NT2/D1 (cell line): ENCODE measurements at regions not wholly inside any gene's neighbourhood (a gene's known extent, or its start where the extent isn't known, plus 50 kb on each side); places are given as distances from the start of the nearest gene placed in this dataset.

Source experiments
- DNase-seq: peaks from one replicate; pipeline ENCODE4 v3.0.0-alpha.2; 2011; ENCODE audit warnings: low read depth, low spot score
- H3K27me3 ChIP-seq: 2 replicates; pipeline ENCODE4 v1.6.0; 2011; ENCODE audit warnings: mild to moderate bottlenecking; ENCODE audit not compliant: insufficient read length, insufficient read depth
- H3K36me3 ChIP-seq: 2 replicates; pipeline ENCODE4 v1.6.1; 2011; ENCODE audit warnings: mild to moderate bottlenecking, low read length, mixed read lengths; ENCODE audit not compliant: insufficient read depth, insufficient read length
- H3K4me1 ChIP-seq: 2 replicates; pipeline ENCODE4 v1.5.1; 2011; ENCODE audit not compliant: insufficient read depth, insufficient read length
- H3K4me3 ChIP-seq: 2 replicates; pipeline ENCODE4 v1.5.1; 2011; ENCODE audit warnings: low read depth; ENCODE audit not compliant: insufficient read length
- H3K9ac ChIP-seq: 2 replicates; pipeline ENCODE4 v1.6.0; 2011; ENCODE audit warnings: low read depth; ENCODE audit not compliant: insufficient read length
- H3K9me3 ChIP-seq: 2 replicates; pipeline ENCODE4 v1.5.1; 2011; ENCODE audit warnings: mild to moderate bottlenecking, low read length; ENCODE audit not compliant: insufficient read depth
- SUZ12 ChIP-seq: IDR thresholded peaks from 2 replicates; pipeline ENCODE4 v1.6.1; 2011; ENCODE audit not compliant: insufficient read length, insufficient read depth; ENCODE audit errors: extremely low read depth
- YY1 ChIP-seq: IDR thresholded peaks from 2 replicates; pipeline ENCODE4 v1.6.1; 2011; ENCODE audit not compliant: insufficient read length, insufficient read depth
- ZNF274 ChIP-seq: IDR thresholded peaks from 2 replicates; pipeline ENCODE4 v1.6.1; 2011; ENCODE audit warnings: mild to moderate bottlenecking, low read depth, low read length

DNA sequence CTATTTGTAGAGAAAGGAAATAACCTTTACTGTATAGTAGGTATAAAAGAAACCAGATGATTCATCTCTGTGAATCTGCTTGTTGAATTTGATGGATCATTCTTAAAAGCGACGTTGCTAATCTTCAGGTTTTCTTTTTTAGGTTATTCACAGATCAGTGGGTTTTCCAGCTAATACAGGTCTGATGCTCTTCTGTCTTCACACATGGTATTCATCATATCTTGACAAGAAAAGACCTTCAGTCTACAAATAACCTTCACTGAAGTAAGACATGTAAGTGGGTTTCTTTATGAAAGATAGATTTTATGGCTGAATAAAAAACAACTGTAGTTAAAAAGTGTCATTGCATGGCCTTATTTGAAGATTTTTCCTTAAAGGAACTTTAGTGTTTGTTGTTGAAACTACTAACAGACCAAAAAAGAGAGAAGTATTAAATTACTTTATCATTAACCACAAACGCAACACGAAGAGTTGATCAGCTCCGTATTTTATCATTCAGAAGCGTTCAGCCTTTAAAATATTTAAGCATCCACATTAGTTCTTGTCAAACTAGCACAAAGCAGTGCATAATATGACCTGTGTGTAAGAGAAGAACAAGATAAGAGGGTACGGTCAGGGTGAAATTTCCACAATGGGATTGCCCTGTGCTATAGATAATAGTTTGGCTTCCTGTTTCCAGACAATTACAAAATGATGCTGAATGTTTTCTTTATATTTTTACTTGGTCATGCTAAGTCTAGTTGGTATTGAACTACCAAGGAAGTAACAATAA is 299.5 kb downstream of the MZT1 start:
- DNase-seq = no peak
- Histone ChIP-seq H3K4me3 (no peak overlapping the region), H3K9ac (no peak overlapping the region), H3K4me1 (no peaks in the 10 kb centered on the region), H3K9me3 (no peaks in the 10 kb centered on the region), H3K36me3 (no peaks in the 10 kb centered on the region), H3K27me3 (no peaks in the 10 kb centered on the region)
- TF ChIP-seq ZNF274 (no peak), YY1 (no peak)

DNA sequence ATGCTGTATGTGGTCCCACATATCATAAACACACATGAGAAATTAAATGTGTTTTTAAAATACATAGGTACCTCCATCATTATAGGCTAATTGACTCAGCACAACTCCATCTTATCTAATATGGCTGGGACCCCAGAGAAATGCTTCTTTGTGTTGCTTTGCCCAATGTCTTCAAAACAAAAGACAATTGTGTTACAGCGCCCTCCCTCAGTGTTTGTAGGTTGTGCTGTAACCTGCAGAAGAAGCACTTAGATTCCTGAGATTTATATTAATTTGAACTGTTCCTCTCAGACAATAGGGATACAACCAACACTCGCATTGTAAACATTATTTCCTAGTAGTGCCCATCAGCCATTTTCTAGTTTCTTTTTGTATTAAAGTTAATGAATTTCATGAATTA is 303.4 kb downstream of the MZT1 start:
- TF ChIP-seq SUZ12 (no peak), YY1 (no peak), ZNF274 (no peak)
- no peak overlapping the region for H3K4me3 ChIP-seq

DNA sequence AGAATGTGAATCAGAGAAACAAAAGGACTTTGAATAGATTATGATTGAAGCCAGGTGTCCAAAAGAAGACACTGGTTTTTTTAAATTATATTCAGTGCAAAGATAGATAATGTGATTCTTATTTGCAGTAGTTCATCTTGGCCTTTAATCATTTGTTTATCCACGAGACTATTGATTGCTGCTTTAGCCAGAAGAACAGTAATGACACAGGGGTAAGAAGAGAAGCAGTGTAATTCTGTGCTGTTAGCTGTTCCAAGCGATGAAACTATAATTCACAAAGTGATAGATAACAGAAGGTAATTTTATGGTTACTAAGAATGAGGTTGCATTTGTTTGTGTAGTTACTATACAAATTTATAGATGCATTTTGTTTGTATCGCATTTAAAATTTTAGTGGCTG is 311.6 kb downstream of the MZT1 start:
- no peaks in the 10 kb centered on the region for H3K36me3 ChIP-seq
- TF ChIP-seq ZNF274 = no peak
- no peak overlapping the region for H3K4me3 ChIP-seq
- DNase-seq = no peak
- H3K9me3 ChIP-seq = no peaks in the 10 kb centered on the region
- H3K9ac ChIP-seq = no peak overlapping the region
- no peaks in the 10 kb centered on the region for H3K27me3 ChIP-seq
- no peaks in the 10 kb centered on the region for H3K4me1 ChIP-seq

More for the DNA sequence above, 303.4 kb downstream of the MZT1 start:
- no peak for DNase-seq
- Histone ChIP-seq H3K9me3 (no peaks in the 10 kb centered on the region), H3K27me3 (no peaks in the 10 kb centered on the region), H3K9ac (no peak overlapping the region), H3K4me1 (no peaks in the 10 kb centered on the region), H3K36me3 (no peaks in the 10 kb centered on the region)

DNA sequence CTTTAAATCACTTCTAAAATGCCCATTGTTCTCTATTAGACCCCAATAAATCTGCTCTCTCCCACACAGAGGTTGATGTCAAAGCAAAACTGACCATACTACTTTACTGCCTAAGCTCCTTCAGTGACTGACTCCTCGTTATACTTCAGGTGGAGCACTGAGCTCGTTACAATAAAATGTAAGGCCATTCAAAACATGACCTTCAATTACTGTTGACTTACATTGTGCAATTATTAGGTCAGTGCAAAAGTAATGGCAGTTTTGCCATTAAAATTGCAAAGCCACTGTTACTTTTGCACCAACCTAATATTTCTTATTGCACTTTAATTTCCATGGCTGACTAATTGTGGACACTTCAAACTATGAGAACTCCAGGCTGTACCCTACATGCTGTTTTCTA is 314.9 kb downstream of the MZT1 start:
- no peaks in the 10 kb centered on the region for H3K9me3 ChIP-seq
- no peak for DNase-seq
- H3K9ac ChIP-seq = no peak overlapping the region
- TF ChIP-seq SUZ12 (no peak), ZNF274 (no peak), YY1 (no peak)
- no peaks in the 10 kb centered on the region for H3K27me3 ChIP-seq
- no peak overlapping the region for H3K4me3 ChIP-seq
- no peaks in the 10 kb centered on the region for H3K4me1 ChIP-seq
- H3K36me3 ChIP-seq = no peaks in the 10 kb centered on the region

DNA sequence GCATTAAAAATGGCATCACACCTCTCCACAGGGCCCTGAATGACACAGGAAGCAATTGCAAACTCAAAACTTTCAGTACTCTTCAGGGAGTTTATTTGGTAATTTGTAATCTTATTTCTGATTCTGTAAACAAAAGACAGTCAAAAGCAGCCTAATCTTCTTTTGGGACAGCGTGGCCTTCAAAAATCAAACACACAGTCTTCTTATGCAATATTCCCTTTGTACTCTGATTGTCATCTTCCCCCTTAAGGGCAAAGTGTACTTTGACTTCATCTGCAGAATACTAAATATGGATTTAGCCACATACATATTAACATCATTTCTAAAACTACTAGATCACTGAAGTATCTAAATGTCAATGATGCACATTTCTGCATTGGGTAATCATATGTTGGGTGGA is 322.0 kb downstream of the MZT1 start:
- no peaks in the 10 kb centered on the region for H3K4me1 ChIP-seq
- DNase-seq = no peak
- H3K9ac ChIP-seq = no peak overlapping the region
- no peak overlapping the region for H3K4me3 ChIP-seq
- no peaks in the 10 kb centered on the region for H3K27me3 ChIP-seq
- TF ChIP-seq YY1 (no peak), ZNF274 (no peak), SUZ12 (no peak)
- H3K36me3 ChIP-seq = no peaks in the 10 kb centered on the region
- no peaks in the 10 kb centered on the region for H3K9me3 ChIP-seq

DNA sequence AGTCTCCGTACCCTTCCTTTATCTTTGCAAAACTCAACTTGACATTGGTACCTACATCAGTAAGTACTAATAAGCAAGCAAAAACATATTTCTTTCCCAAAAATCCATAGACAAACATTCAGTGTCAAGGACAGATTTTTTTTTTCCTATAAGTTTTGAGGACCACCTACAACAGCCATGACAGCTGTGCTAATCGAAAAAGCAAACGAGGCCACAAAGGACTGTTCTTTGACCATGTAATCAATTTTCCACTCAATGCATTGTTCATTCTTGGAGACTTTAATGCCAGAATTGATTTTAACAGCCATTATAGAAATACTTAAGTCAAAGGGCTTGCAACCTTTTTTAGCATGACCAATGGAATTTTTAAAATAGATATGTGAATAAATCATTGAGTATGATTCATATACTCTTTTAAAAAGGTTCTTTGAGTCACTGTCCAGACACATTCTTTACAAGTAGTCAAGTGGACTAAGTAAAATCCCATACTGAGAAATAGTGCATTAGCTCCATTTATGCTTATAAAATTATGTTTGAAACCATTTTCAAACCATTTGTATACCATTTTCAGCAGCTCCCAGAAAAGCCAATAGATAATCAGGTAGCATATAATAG is 323.9 kb downstream of the MZT1 start:
- Histone ChIP-seq H3K4me3 (no peak overlapping the region), H3K36me3 (no peaks in the 10 kb centered on the region), H3K27me3 (no peaks in the 10 kb centered on the region), H3K4me1 (no peaks in the 10 kb centered on the region), H3K9ac (no peak overlapping the region), H3K9me3 (no peaks in the 10 kb centered on the region)
- TF ChIP-seq ZNF274 = no peak
- no peak for TF ChIP-seq SUZ12
- TF ChIP-seq YY1 = no peak
- no peak for DNase-seq

DNA sequence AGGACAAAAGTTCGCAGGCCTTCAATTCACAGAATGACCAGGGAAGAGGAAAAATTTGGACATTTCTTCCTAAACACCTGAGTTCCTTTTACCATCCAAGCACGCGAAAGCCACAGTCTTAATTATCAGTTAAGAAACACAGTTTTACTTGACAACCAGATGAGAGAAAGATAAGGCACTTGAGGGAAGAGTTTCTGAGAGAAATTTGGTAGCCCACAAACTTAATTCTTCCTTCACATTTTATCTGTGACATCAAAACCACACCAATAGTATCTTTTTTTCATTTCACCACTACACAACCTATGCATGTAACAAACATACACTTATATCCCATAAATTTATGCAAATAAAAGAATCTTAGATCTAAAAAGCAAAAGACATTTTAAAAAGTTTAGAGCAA is 326.6 kb downstream of the MZT1 start:
- TF ChIP-seq YY1 (no peak), SUZ12 (no peak), ZNF274 (no peak)
- Histone ChIP-seq H3K4me1 (no peaks in the 10 kb centered on the region), H3K36me3 (no peaks in the 10 kb centered on the region), H3K9me3 (no peaks in the 10 kb centered on the region), H3K9ac (no peak overlapping the region), H3K27me3 (no peaks in the 10 kb centered on the region), H3K4me3 (no peak overlapping the region)
- no peak for DNase-seq
